ENCODE measurements at regions not wholly inside any gene's neighbourhood (a gene's known extent, or its start where the extent isn't known, plus 50 kb on each side); places are given as distances from the start of the nearest gene placed in this dataset.
"Not testable (repeated sequence)": the region's sequence is repeated elsewhere in the genome, so short reads cannot be mapped to it uniquely, and the experiment has no call there.

GRCh38 chr18:45343365-45343764, 271.9 kb upstream of the SLC14A2 start:
- ATAC-seq (ENCODE audit: low read depth), result no peak
- no peaks in the 10 kb centered on the region for H4K20me1 ChIP-seq (ENCODE audit: insufficient read depth, low read length)
- H3K79me1 ChIP-seq (ENCODE audit: low read depth in 1 of 2, low read length in 2 of 2), result no peaks in the 10 kb centered on the region
- no peak overlapping the region for H2AK9ac ChIP-seq (replicated peaks; ENCODE audit: low read depth, low read length, poor library complexity)
- peaks cover 4% of the 10 kb centered on the region for H3K27me3 ChIP-seq (ENCODE audit: control insufficient read depth, insufficient read depth, low read length)
- no peak overlapping the region for H4K5ac ChIP-seq (ENCODE audit: low read depth, low read length)
- intact Hi-C loops (cut with micrococcal nuclease) (no loop called here), in situ Hi-C loops (cut with MboI; ENCODE audit: low sequenced_read_pairs) (no loop called here), dilution Hi-C loops (cut with HindIII; ENCODE audit: low sequenced_read_pairs, unreplicated experiment) (no loop called here)
- no TSS peak for BruUV-seq (replicated peaks)
- CTCF ChIA-PET, result interaction anchor here (0.7 to 1.0 kb wide), 2 partner anchors 27 to 1479 kb away, joined by 3 to 4 read pairs; no protein-coding TSS in a partner anchor
- H3K4me1 ChIP-seq (ENCODE audit: control insufficient read depth, insufficient read depth, low read length), result no peaks in the 10 kb centered on the region
- no peaks in the 10 kb centered on the region for H3K9me1 ChIP-seq (ENCODE audit: insufficient read depth, low read length)
- H3K9ac ChIP-seq (ENCODE audit: low read depth, low read length), result no peak overlapping the region
- no peak overlapping the region for H3K4ac ChIP-seq (ENCODE audit: low read depth, low read length)
- no peak overlapping the region for H3K4me3 ChIP-seq (ENCODE audit: insufficient read depth, low read depth, low read length)
- no peak for TF ChIP-seq MAFK (IDR thresholded peaks at IDR 0.05; ENCODE audit: low read depth, low read length)
- TF ChIP-seq MXI1 (IDR thresholded peaks at IDR 0.05; ENCODE audit: borderline replicate concordance, low read depth, low read length), result no peak
- TF ChIP-seq USF2 (IDR thresholded peaks at IDR 0.05; ENCODE audit: low read depth, low read length), result no peak
- TF ChIP-seq MAZ (IDR thresholded peaks at IDR 0.05; ENCODE audit: borderline replicate concordance, low read depth, low read length), result no peak
- no peak for TF ChIP-seq RAD21 (IDR thresholded peaks at IDR 0.05; ENCODE audit: low read length)
- no peak for TF ChIP-seq RCOR1 (IDR thresholded peaks at IDR 0.05; ENCODE audit: insufficient replicate concordance, low read length)
- TF ChIP-seq POLR2A (IDR thresholded peaks at IDR 0.05; ENCODE audit: low read depth, low read length), result no peak
- TF ChIP-seq CEBPB (IDR thresholded peaks at IDR 0.05; ENCODE audit: low read depth, low read length), result no peak
- H3K36me3 ChIP-seq (ENCODE audit: control insufficient read depth, insufficient read depth, low read length), result no peaks in the 10 kb centered on the region
- no peak overlapping the region for H4K91ac ChIP-seq (ENCODE audit: insufficient read depth, low read depth, low read length)
- no peak overlapping the region for H2BK15ac ChIP-seq (ENCODE audit: low read depth, low read length)
- no peak overlapping the region for H3K4me2 ChIP-seq (ENCODE audit: low read depth, low read length)
- POLR2A ChIA-PET (ENCODE audit: unreplicated experiment), result no interaction called here
- H2BK20ac ChIP-seq (ENCODE audit: low read depth, low read length), result no peak overlapping the region
- no peak overlapping the region for H2BK5ac ChIP-seq (ENCODE audit: low read depth, low read length, poor library complexity, severe bottlenecking)
- DNase-seq, result no peak
- no peak overlapping the region for H2AFZ ChIP-seq (replicated peaks; ENCODE audit: low read length, poor library complexity)
- H2BK120ac ChIP-seq (ENCODE audit: low read depth, low read length), result no peak overlapping the region
- no peak overlapping the region for H3K56ac ChIP-seq (ENCODE audit: extremely low read depth, insufficient read depth, low read length)
- no CpG with 5 or more reads among the region's 5 CpGs for WGBS, 2 experiments (ENCODE audit: extremely low coverage in 2 of 2, insufficient read length in 1 of 2)
- no peak overlapping the region for H4K8ac ChIP-seq (ENCODE audit: low read depth in 2 of 2, low read length in 2 of 2)
- no peak overlapping the region for H3K23ac ChIP-seq (ENCODE audit: low read depth, low read length)
- H3K14ac ChIP-seq (replicated peaks; ENCODE audit: low read depth, low read length), result no peak overlapping the region
- H3K9me3 ChIP-seq (ENCODE audit: control insufficient read depth, insufficient read depth, low read length), result no peaks in the 10 kb centered on the region
- no peak overlapping the region for H3K27ac ChIP-seq (ENCODE audit: insufficient read depth, low read length)
- no peak overlapping the region for H3K18ac ChIP-seq (ENCODE audit: low read depth, low read length)
- no peak overlapping the region for H2AK5ac ChIP-seq (ENCODE audit: low read depth, low read length)

- H4K20me1 ChIP-seq (ENCODE audit: insufficient read depth, low read length); H3K4me2 ChIP-seq (ENCODE audit: low read depth, low read length); H3K4me3 ChIP-seq (ENCODE audit: insufficient read depth, low read depth, low read length); H2BK5ac ChIP-seq (ENCODE audit: low read depth, low read length, poor library complexity, severe bottlenecking); POLR2A ChIA-PET (ENCODE audit: unreplicated experiment); H3K18ac ChIP-seq (ENCODE audit: low read depth, low read length); H3K27me3 ChIP-seq (ENCODE audit: control insufficient read depth, insufficient read depth, low read length); H3K4ac ChIP-seq (ENCODE audit: low read depth, low read length); DNase-seq; in situ Hi-C loops (cut with MboI; ENCODE audit: low sequenced_read_pairs); H2BK15ac ChIP-seq (ENCODE audit: low read depth, low read length); H3K23ac ChIP-seq (ENCODE audit: low read depth, low read length); H2AFZ ChIP-seq (replicated peaks; ENCODE audit: low read length, poor library complexity); ATAC-seq (ENCODE audit: low read depth); H3K36me3 ChIP-seq (ENCODE audit: control insufficient read depth, insufficient read depth, low read length); H4K91ac ChIP-seq (ENCODE audit: insufficient read depth, low read depth, low read length); H3K4me1 ChIP-seq (ENCODE audit: control insufficient read depth, insufficient read depth, low read length); intact Hi-C loops (cut with micrococcal nuclease); CTCF ChIA-PET; H4K8ac ChIP-seq (ENCODE audit: low read depth in 2 of 2, low read length in 2 of 2); H3K9ac ChIP-seq (ENCODE audit: low read depth, low read length); H3K79me1 ChIP-seq (ENCODE audit: low read depth in 1 of 2, low read length in 2 of 2); H2AK9ac ChIP-seq (replicated peaks; ENCODE audit: low read depth, low read length, poor library complexity); H2BK20ac ChIP-seq (ENCODE audit: low read depth, low read length); H3K9me3 ChIP-seq (ENCODE audit: control insufficient read depth, insufficient read depth, low read length); H3K56ac ChIP-seq (ENCODE audit: extremely low read depth, insufficient read depth, low read length); BruUV-seq (replicated peaks); H3K9me1 ChIP-seq (ENCODE audit: insufficient read depth, low read length); H4K5ac ChIP-seq (ENCODE audit: low read depth, low read length); dilution Hi-C loops (cut with HindIII; ENCODE audit: low sequenced_read_pairs, unreplicated experiment); H2BK120ac ChIP-seq (ENCODE audit: low read depth, low read length); H3K14ac ChIP-seq (replicated peaks; ENCODE audit: low read depth, low read length); H2AK5ac ChIP-seq (ENCODE audit: low read depth, low read length); H3K27ac ChIP-seq (ENCODE audit: insufficient read depth, low read length): not testable (repeated sequence)
- 80% methylated on average over 2 of the region's 6 CpGs; no CpG with 5 or more reads in 1 of the 2 experiments for WGBS, 2 experiments (ENCODE audit: extremely low coverage in 2 of 2, insufficient read length in 1 of 2)
Observed at GRCh38 chr18:45344680-45345079, 270.6 kb upstream of the SLC14A2 start.

All from IMR-90 (cell line).